Colonic mucosa (tissue), 4 donors: ENCODE measurements at regions not wholly inside any gene's neighbourhood (a gene's known extent, or its start where the extent isn't known, plus 50 kb on each side); places are given as distances from the start of the nearest gene placed in this dataset.
"Not testable (repeated sequence)": the region's sequence is repeated elsewhere in the genome, so short reads cannot be mapped to it uniquely, and the experiment has no call there.

Experiments used
- DNase-seq: peaks from one replicate; pipeline ENCODE4 v3.0.0-alpha.2; 2020
- H3K27ac ChIP-seq: fragments of 200-600 bp; one replicate; pipeline ENCODE4 v1.8.0; 2021
- H3K27me3 ChIP-seq: fragments of 200-600 bp; one replicate; pipeline ENCODE4 v1.8.0; 2021
- H3K36me3 ChIP-seq: fragments of 200-600 bp; one replicate; pipeline ENCODE4 v1.8.0; 2021
- H3K4me1 ChIP-seq: fragments of 200-600 bp; one replicate; pipeline ENCODE4 v1.8.0; 2021; ENCODE audit warnings: mild to moderate bottlenecking
- H3K4me3 ChIP-seq: fragments of 200-600 bp; one replicate; pipeline ENCODE4 v1.8.0; 2021
- H3K9ac ChIP-seq, 2 donors: one replicate each; pipeline ENCODE4 v1.7.0; 2013; ENCODE audit warnings: control low read depth in 2 of 2, low read depth in 2 of 2, low read length in 2 of 2
- H3K9me3 ChIP-seq: fragments of 200-600 bp; one replicate; pipeline ENCODE4 v1.8.0; 2021
- intact Hi-C: fragments of 100-400 bp; cut with DNase I; formaldehyde crosslinking; loops from one replicate; pipeline ENCODE4 v1.14.1; 2022
- TF ChIP-seq, protein P1 (sequence below): fragments of 200-600 bp; IDR thresholded peaks from one replicate; pipeline ENCODE4 v1.8.0; 2022; ENCODE audit warnings: antibody characterized with exemption, mild to moderate bottlenecking
- donor health status: healthy.
- donor health status: DM: no; HTN: no; CAD: no.
- donor health status: DM: no; HTN: no; CAD: no.

DNA sequence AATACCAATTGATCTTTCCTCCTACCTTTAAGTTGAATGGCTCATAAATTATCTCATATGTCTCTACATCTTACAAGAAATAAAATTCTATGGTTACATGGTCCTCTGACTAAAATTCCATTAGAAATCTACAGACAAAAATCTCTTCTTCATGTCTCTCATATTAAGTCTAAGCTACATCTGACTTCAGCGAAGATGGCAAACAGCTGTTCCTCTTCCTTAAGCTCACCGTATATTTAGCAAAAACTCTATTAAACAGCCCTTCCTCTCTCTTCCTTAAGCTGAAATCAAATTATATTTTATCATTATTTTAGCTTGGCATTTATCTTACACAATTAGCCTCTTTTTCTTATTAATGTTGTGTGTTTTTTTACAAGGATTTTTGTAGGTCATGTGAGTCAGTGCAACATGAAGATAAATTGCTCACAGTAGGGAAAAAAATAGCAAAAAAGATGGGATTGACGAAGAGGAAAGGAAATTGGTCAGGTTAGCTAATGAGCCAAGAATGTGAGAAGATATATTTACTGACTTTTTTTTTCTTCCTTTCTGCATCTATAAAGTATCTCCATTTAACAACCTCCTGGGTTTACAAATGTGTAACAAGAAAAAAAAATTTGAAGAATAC is 2412.8 kb downstream of the ARAP2 start:
- H3K27me3 ChIP-seq, result no peaks in the 10 kb centered on the region
- no peak overlapping the region for H3K27ac ChIP-seq
- no peaks in the 10 kb centered on the region for H3K36me3 ChIP-seq
- intact Hi-C loops, result no loop called here
- TF ChIP-seq, protein P1, sequence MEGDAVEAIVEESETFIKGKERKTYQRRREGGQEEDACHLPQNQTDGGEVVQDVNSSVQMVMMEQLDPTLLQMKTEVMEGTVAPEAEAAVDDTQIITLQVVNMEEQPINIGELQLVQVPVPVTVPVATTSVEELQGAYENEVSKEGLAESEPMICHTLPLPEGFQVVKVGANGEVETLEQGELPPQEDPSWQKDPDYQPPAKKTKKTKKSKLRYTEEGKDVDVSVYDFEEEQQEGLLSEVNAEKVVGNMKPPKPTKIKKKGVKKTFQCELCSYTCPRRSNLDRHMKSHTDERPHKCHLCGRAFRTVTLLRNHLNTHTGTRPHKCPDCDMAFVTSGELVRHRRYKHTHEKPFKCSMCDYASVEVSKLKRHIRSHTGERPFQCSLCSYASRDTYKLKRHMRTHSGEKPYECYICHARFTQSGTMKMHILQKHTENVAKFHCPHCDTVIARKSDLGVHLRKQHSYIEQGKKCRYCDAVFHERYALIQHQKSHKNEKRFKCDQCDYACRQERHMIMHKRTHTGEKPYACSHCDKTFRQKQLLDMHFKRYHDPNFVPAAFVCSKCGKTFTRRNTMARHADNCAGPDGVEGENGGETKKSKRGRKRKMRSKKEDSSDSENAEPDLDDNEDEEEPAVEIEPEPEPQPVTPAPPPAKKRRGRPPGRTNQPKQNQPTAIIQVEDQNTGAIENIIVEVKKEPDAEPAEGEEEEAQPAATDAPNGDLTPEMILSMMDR, result no peak
- H3K9me3 ChIP-seq, result no peaks in the 10 kb centered on the region
- no peak for DNase-seq
- H3K4me1 ChIP-seq, result no peaks in the 10 kb centered on the region
- H3K4me3 ChIP-seq, result no peak overlapping the region
- no peak overlapping the region for H3K9ac ChIP-seq

GRCh38 chr4:33835764-33836163 is 2408.6 kb downstream of the ARAP2 start:
- H3K4me1 ChIP-seq, DNase-seq, H3K27me3 ChIP-seq, H3K9me3 ChIP-seq, H3K4me3 ChIP-seq, H3K36me3 ChIP-seq, H3K9ac ChIP-seq, intact Hi-C loops, H3K27ac ChIP-seq: not testable (repeated sequence)

- TF ChIP-seq, protein P1, result no peak
- no peaks in the 10 kb centered on the region for H3K27me3 ChIP-seq
- H3K9ac ChIP-seq, result no peak overlapping the region
- H3K27ac ChIP-seq, result no peak overlapping the region
- DNase-seq, result no peak
- intact Hi-C loops, result no loop called here
- no peak overlapping the region for H3K4me3 ChIP-seq
- H3K4me1 ChIP-seq, result no peaks in the 10 kb centered on the region
- no peaks in the 10 kb centered on the region for H3K36me3 ChIP-seq
- H3K9me3 ChIP-seq, result no peaks in the 10 kb centered on the region
Observed at GRCh38 chr4:33837043-33837838, 2407.1 kb downstream of the ARAP2 start.

GRCh38 chr4:33841120-33841519 is 2403.2 kb downstream of the ARAP2 start:
- TF ChIP-seq, protein P1, result no peak
- no peaks in the 10 kb centered on the region for H3K27me3 ChIP-seq
- H3K27ac ChIP-seq, result no peak overlapping the region
- H3K9me3 ChIP-seq, result no peaks in the 10 kb centered on the region
- H3K36me3 ChIP-seq, result no peaks in the 10 kb centered on the region
- DNase-seq, result no peak
- intact Hi-C loops, result no loop called here
- H3K9ac ChIP-seq, result no peak overlapping the region
- H3K4me1 ChIP-seq, result no peaks in the 10 kb centered on the region
- no peak overlapping the region for H3K4me3 ChIP-seq

GRCh38 chr4:33850371-33850902 is 2393.9 kb downstream of the ARAP2 start:
- Histone ChIP-seq H3K36me3 (no peaks in the 10 kb centered on the region), H3K9me3 (no peaks in the 10 kb centered on the region), H3K4me1 (no peaks in the 10 kb centered on the region), H3K4me3 (no peak overlapping the region), H3K9ac (no peak overlapping the region), H3K27me3 (no peaks in the 10 kb centered on the region), H3K27ac (no peak overlapping the region)
- DNase-seq, result no peak
- TF ChIP-seq, protein P1, result no peak
- intact Hi-C loops, result no loop called here

- H3K36me3 ChIP-seq, H3K4me1 ChIP-seq, H3K4me3 ChIP-seq, H3K9ac ChIP-seq, H3K9me3 ChIP-seq, DNase-seq, intact Hi-C loops, H3K27me3 ChIP-seq, H3K27ac ChIP-seq: not testable (repeated sequence)
Observed at GRCh38 chr4:33853670-33854069, 2390.6 kb downstream of the ARAP2 start.
